ENCODE measurements at regions not wholly inside any gene's neighbourhood (a gene's known extent, or its start where the extent isn't known, plus 50 kb on each side); places are given as distances from the start of the nearest gene placed in this dataset.
"Not testable (repeated sequence)": the region's sequence is repeated elsewhere in the genome, so short reads cannot be mapped to it uniquely, and the experiment has no call there.

DNA sequence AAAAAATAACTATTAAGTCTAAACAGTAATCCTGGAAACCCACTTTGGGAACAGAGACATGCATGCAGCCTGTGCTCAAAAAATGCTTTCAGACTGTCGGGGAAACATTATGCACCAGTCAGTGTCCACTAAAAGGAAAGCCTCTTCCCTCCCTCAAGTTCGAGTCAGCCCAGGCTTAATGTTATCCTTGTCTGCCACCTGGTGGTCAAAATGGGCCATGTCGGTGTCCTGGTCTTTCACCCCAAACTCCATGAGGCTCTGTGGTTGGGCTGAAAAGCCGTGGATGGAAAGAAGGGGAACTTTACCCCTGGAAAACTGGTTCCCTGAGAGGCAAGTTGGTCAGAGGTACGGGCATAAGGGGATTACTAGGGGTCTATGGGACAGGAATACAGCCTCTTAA lies 88.4 kb upstream of the ZNF492 start:
- Mint-ChIP-seq H3K9me3 (peaks cover 46% of the 10 kb centered on the region), H3K4me3 (no peak overlapping the region), H3K4me1 (ENCODE audit: low read depth) (no peaks in the 10 kb centered on the region), H3K36me3 (ENCODE audit: low read depth) (peaks cover 7% of the 10 kb centered on the region), H3K27me3 (no peaks in the 10 kb centered on the region), H3K27ac (no peak overlapping the region)
- peak; percentile 30 for DNase-seq

DNA sequence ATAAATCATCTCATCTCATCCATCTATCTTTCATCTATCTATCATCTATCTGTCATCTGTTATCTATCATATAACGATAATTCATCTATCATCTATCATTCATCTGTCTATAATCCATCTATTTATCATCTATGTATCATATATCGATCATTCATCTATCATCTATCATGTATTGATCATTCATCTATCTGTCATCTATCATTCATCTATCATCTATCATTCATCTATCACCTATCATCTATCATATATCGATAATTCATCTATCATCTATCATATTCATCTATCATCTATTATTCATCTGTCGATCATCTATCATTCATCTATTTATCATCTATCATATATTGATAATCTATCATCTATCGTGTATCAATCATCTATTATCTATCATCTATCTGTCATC lies 100.4 kb upstream of the ZNF492 start:
- Mint-ChIP-seq H3K4me1 (ENCODE audit: low read depth) (no peaks in the 10 kb centered on the region), H3K4me3 (no peak overlapping the region), H3K36me3 (ENCODE audit: low read depth) (peaks cover 1% of the 10 kb centered on the region), H3K9me3 (peaks cover 33% of the 10 kb centered on the region), H3K27me3 (peaks cover 10% of the 10 kb centered on the region), H3K27ac (no peak overlapping the region)
- DNase-seq = no peak

DNA sequence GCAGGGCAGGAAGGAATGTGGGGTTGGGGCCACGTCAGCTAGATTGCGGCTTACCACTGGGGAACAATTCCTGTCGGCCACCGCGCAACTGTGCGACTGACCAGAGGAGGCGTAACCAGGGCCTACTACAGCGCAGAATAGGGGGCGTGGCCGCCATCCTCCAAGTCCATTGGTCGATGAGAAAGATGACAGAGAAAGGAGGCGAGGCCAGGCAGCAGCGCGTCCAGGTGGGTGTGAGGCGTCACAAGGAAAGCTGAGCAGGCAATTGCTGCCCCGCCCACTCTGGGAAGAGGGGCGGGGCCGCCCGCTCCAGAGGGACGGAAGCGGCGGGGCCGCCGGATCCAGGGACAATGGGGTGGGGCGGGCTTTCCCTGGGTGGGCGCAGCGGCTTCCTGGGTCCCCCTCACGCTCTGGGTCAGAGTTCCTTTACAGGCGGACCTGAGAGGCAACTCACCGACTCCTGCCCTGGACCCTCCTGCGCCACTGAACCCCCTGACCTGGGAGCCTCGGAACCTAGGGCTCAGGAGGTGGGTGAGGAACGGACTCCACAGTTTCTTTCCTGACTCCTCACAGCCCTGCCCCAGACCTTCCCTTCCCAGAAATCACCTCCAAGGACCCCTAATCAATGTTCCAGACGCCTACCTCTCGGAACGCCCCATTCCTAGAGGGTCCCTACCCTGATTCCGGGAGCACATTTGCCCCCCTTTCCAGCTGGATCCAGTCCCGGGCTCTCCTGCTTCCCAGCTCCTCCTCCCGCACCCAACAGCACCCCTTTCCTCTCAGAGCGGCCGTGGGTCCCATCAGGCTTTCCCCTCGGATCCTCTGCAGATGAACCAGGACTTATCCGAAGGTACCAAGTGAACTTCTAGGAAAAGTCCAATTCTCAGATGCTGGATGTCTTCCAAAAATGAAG lies 101.5 kb upstream of the ZNF492 start:
- H3K4me1 Mint-ChIP-seq (ENCODE audit: low read depth) = no peaks in the 10 kb centered on the region
- no peak for DNase-seq
- H3K27me3 Mint-ChIP-seq = peaks cover 10% of the 10 kb centered on the region
- H3K36me3 Mint-ChIP-seq (ENCODE audit: low read depth) = peaks cover 1% of the 10 kb centered on the region
- no peak overlapping the region for H3K27ac Mint-ChIP-seq
- H3K4me3 Mint-ChIP-seq = no peak overlapping the region
- peaks cover 33% of the 10 kb centered on the region for H3K9me3 Mint-ChIP-seq

DNA sequence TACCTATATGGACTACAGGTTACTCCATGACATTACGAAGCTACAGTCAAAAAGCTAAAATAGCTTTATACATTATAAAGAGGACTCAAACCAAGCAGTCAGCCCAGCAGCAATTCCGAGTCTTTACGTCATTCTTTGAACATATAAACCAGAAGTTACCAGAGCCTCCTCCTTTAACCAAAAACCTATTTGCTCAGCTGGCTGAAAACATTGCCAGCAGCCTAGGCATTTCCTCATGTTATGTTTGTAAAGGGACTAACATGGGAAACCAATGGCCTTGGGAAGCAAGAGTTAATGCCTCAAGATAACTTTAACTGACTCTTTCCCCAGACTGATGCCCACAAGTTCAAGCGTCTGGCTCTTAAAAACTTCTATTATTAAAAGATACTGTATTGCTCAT lies 104.1 kb upstream of the ZNF492 start:
- H3K27ac Mint-ChIP-seq = no peak overlapping the region
- H3K9me3 Mint-ChIP-seq = peaks cover 29% of the 10 kb centered on the region
- H3K4me1 Mint-ChIP-seq (ENCODE audit: low read depth) = no peaks in the 10 kb centered on the region
- H3K4me3 Mint-ChIP-seq = no peak overlapping the region
- H3K27me3 Mint-ChIP-seq = peaks cover 10% of the 10 kb centered on the region
- DNase-seq = no peak
- peaks cover 1% of the 10 kb centered on the region for H3K36me3 Mint-ChIP-seq (ENCODE audit: low read depth)

DNA sequence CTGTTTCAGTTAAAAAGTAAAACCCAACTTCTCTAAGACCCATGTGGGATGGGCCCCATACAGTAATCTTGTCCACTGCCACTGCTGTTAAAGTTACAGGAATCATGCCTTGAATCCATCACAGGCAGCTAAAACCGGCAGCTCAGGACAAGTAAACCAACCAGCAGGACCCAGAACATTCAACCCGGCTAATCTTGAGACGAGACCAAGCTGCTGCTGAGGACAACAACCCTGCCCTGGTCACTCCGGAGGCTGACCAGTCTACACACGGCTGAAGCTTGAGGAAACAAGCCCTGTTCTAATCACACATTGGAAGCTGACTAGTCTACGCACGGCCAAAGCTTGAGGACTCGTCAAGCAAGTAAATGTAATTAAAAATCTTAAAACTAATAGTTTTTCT lies 105.2 kb upstream of the ZNF492 start:
- peaks cover 27% of the 10 kb centered on the region for H3K9me3 Mint-ChIP-seq

DNA sequence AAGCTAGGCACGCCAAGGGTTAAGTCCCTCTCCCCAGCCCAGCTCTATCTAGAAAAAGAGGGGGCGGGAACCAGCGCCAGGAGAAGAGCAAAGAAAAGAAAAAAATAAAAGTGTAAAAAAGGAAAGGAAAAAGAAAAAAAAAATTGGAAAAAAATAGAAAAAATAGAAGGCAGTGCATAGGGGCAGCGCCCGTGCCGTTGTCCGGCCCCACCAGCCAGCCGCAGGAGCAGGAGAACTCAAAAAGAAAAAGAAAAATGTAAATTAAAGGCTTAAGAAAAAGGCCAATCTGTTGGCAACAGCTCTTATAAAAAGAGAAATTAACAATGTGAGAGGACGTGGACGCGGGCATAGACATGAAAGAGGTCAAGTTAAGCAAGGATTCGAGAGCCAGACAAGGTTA lies 105.4 kb upstream of the ZNF98 start:
- H3K27me3 Mint-ChIP-seq = peaks cover 6% of the 10 kb centered on the region
- no peak overlapping the region for H3K27ac Mint-ChIP-seq
- no peaks in the 10 kb centered on the region for H3K36me3 Mint-ChIP-seq (ENCODE audit: low read depth)
- no peak for DNase-seq
- H3K4me1 Mint-ChIP-seq (ENCODE audit: low read depth) = no peaks in the 10 kb centered on the region
- H3K4me3 Mint-ChIP-seq = no peak overlapping the region
- H3K9me3 Mint-ChIP-seq = peaks cover 27% of the 10 kb centered on the region

More for the DNA sequence above, 105.2 kb upstream of the ZNF492 start:
- Mint-ChIP-seq H3K4me1 (ENCODE audit: low read depth) (no peaks in the 10 kb centered on the region), H3K27ac (no peak overlapping the region), H3K4me3 (no peak overlapping the region), H3K27me3 (peaks cover 10% of the 10 kb centered on the region), H3K36me3 (ENCODE audit: low read depth) (peaks cover 1% of the 10 kb centered on the region)
- DNase-seq = no peak

DNA sequence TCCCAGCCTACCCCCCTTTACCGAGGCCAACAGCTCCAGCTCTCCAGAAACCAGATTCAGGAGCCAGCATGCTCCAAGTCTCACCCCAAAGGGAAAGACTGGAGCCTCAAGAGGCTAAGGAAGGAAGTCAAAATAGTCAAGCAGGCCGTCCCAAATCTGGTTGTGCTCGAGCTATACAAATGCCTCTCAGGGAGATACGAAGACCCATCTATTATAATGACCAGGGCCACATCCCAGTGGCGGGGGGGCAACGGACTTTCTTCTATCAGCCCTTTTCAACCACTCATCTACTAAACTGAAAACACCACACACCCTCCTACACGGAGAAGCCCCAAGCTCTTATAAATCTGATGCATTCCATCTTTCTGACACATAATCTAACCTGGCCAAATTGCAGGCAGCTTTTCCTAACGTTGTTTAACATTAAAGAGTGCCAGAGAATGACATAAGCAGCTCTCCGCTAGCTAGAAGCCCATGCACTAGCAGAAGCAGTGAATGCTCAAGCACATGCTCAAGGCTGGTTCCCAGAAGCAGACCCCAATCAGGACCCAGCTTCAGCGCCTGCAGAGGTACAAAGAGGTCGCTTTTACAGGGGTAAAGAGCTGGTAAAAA lies 104.6 kb upstream of the ZNF98 start:
- H3K4me1 Mint-ChIP-seq (ENCODE audit: low read depth) = no peaks in the 10 kb centered on the region
- H3K27ac Mint-ChIP-seq = no peak overlapping the region
- no peak for DNase-seq
- H3K4me3 Mint-ChIP-seq = no peak overlapping the region
- no peaks in the 10 kb centered on the region for H3K36me3 Mint-ChIP-seq (ENCODE audit: low read depth)
- H3K9me3 Mint-ChIP-seq = peaks cover 25% of the 10 kb centered on the region
- H3K27me3 Mint-ChIP-seq = no peaks in the 10 kb centered on the region

DNA sequence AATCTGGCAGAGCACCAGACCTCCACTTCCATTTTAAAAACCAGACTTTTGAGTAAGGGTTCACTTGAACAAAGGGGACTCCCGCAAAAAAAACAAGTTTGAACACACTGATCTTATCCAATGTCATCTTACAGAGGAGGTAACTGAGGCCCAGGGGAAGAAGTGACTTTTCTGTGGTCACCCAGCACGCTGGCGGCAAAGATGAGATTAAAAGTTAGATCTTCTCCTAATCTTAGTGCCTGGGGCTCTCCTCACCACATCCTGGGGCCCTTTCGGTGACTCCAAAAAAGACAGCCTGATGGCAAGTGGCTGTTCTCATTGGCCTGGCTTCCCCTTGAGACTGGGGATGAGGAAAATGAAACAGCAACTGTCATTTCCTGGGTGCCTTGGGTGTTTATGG lies 101.8 kb upstream of the ZNF98 start:
- H3K4me1 Mint-ChIP-seq (ENCODE audit: low read depth) = no peaks in the 10 kb centered on the region
- H3K4me3 Mint-ChIP-seq = no peak overlapping the region
- no peak overlapping the region for H3K27ac Mint-ChIP-seq
- no peaks in the 10 kb centered on the region for H3K27me3 Mint-ChIP-seq
- H3K36me3 Mint-ChIP-seq (ENCODE audit: low read depth) = peaks cover 2% of the 10 kb centered on the region
- DNase-seq = no peak
- peaks cover 32% of the 10 kb centered on the region for H3K9me3 Mint-ChIP-seq

DNA sequence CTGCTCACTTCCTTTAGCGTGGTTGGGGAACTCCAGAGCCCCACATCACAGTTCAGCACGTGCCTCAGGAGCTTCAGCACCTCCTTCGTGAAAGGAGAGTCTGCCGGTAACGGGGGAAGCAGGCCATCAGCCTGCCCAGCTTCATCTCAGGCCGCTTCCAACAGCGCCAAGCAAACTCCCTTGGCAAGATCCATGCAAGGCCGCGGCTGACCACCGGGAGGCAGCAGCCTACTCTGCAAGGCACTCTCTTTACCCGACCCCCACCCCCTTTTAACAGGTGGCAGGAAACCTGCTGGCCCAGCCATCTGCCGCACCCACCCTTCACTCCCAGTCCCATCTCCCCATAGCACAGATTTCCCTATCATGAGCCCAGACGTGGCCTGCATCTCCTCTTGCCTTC lies 97.4 kb upstream of the ZNF98 start:
- H3K4me3 Mint-ChIP-seq; H3K4me1 Mint-ChIP-seq (ENCODE audit: low read depth); H3K27ac Mint-ChIP-seq; H3K27me3 Mint-ChIP-seq; DNase-seq; H3K36me3 Mint-ChIP-seq (ENCODE audit: low read depth): not testable (repeated sequence)
- H3K9me3 Mint-ChIP-seq = peaks cover 36% of the 10 kb centered on the region

DNA sequence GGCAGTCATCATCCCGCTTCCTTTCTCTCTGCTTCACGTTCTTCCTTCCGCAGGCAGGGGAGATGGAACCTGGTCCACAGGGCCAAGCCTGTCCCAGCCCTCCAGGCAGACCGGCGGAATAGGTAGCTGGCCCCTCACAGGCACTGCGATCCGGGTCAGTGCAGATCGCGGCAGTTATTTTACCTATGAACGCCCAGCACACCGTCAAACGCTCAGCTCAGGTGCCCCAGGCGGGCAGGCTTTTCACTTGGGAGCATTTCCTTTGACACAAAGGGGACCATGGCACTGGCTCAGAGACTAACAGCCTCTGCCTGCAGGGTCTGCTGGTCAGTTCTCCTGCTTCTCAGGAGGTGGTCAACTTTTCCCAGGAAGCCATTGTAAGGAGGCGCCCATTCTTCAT lies 97.0 kb upstream of the ZNF98 start:
- no peak for DNase-seq
- no peaks in the 10 kb centered on the region for H3K27me3 Mint-ChIP-seq
- peaks cover 8% of the 10 kb centered on the region for H3K36me3 Mint-ChIP-seq (ENCODE audit: low read depth)
- H3K4me3 Mint-ChIP-seq = no peak overlapping the region
- no peaks in the 10 kb centered on the region for H3K4me1 Mint-ChIP-seq (ENCODE audit: low read depth)
- peaks cover 36% of the 10 kb centered on the region for H3K9me3 Mint-ChIP-seq
- no peak overlapping the region for H3K27ac Mint-ChIP-seq

DNA sequence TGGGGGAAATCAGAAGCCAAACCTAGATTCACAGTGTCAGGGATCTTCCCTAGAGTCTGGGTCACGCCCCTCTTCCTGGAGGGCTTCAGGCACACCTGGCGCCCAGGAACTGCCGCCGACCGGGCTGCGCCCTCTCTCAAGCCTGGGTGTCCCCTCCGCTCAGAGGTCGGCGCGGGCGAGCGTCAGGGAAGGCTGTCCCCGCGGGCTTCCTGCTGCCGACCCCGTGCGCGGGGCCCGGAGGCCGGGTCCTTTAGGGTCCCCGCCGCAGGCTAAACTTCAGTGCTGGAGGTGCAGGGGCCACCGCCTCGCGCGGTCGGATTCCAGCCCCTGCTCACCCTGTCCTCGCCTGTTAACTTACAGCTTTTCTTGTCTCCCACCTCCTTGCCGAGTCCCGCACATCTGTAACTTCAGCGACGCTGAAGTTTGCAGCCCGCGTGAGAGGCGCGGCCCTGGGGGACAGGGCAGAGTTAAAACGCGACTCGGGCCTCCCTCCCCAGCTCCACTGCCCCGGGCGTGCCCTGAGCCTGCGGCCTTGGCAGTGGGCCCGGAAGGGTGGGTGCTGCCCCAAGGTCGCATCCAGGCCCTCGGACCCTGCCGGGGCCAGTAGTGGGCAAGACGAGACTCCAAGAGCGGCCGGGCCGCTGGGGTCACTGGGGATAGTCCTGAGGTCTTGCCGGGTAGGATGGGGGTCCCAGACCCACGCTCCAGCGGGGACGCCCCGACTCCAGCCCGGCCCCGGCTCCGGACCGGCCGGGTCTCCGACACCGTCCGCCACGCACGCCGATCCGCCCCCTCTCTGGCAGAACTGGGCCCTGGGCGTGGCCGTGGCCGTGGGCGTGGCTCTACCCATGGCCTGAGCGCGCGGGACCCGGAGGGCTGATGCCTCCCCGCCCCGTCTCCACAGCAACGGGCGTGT lies 95.6 kb upstream of the ZNF98 start:
- Mint-ChIP-seq H3K9me3 (peaks cover 29% of the 10 kb centered on the region), H3K4me1 (ENCODE audit: low read depth) (no peaks in the 10 kb centered on the region), H3K27ac (no peak overlapping the region), H3K4me3 (no peak overlapping the region), H3K27me3 (no peaks in the 10 kb centered on the region), H3K36me3 (ENCODE audit: low read depth) (peaks cover 8% of the 10 kb centered on the region)
- DNase-seq = no peak

DNA sequence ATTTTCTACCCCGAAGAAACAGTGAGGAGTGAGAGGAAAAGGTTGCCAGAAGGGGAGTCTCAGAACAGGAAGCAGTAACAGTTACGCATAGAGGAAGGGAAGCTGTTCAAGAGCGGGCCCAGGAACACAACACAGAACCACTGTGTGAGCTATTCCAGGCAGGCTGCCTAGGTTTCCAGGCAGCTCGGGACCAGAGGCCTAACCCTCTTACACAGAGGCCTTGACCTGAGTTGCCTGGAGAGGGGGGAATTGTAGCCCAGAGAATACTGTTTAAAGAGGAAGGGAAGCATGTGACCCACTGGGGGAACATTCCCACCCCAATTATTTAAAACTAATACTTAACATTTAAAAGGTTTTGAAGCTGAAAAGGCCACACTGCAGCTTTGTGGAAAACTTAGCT lies 93.3 kb upstream of the ZNF98 start:
- Mint-ChIP-seq H3K27ac (no peak overlapping the region), H3K36me3 (ENCODE audit: low read depth) (peaks cover 8% of the 10 kb centered on the region), H3K9me3 (peaks cover 28% of the 10 kb centered on the region), H3K4me1 (ENCODE audit: low read depth) (no peaks in the 10 kb centered on the region), H3K27me3 (no peaks in the 10 kb centered on the region), H3K4me3 (no peak overlapping the region)
- no peak for DNase-seq

DNA sequence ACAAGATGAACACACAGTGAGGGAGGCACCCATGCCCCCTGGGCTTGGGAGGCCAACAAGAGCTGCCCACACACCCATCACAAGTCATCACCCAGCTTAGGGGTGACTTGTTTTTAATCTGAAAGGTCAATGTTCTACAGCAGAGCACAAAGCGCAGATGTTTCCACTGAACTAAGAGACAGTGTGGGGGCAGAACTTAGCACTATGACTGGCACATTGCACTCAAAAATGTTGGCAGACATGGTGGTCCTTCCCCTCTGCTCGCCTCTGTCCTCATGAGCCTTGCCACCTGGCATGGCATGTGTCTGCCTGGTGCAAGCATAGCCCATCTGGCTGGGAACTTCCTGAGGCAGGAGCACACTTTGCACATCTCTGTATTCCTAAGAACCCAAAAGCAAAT lies 81.4 kb upstream of the ZNF98 start:
- no peaks in the 10 kb centered on the region for H3K27me3 Mint-ChIP-seq
- H3K36me3 Mint-ChIP-seq (ENCODE audit: low read depth) = no peaks in the 10 kb centered on the region
- H3K9me3 Mint-ChIP-seq = peaks cover 42% of the 10 kb centered on the region
- DNase-seq = no peak
- H3K27ac Mint-ChIP-seq = no peak overlapping the region
- no peak overlapping the region for H3K4me3 Mint-ChIP-seq
- no peaks in the 10 kb centered on the region for H3K4me1 Mint-ChIP-seq (ENCODE audit: low read depth)

DNA sequence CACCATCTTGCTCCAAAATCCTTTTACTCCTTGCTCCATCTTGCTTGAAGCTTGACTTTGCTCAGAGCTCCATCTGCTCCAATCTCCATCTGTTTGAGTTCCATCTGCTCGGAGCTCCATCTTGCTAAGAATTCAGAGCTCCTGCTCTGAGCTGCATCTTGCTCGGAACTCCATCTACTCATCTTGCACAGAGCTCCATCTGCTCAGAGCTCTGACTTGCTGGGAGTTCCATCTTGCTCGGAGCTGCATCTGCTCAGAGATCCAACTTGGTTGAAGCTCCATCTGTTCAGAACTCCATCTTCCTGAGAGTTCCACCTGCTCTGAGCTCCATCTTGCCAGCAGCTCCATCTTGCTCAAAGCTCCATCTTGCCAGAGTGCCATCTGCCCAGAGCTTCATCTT lies 80.6 kb upstream of the ZNF98 start:
- Mint-ChIP-seq H3K4me1 (ENCODE audit: low read depth) (no peaks in the 10 kb centered on the region), H3K27me3 (no peaks in the 10 kb centered on the region), H3K9me3 (peaks cover 47% of the 10 kb centered on the region), H3K27ac (no peak overlapping the region), H3K36me3 (ENCODE audit: low read depth) (no peaks in the 10 kb centered on the region), H3K4me3 (no peak overlapping the region)
- no peak for DNase-seq

Data from activated T-cell treated with anti-CD3 and anti-CD28 coated beads, Interleukin-2, amount 50 U/mL, for 24 hours (primary cell).